NB4 (cell line): ENCODE measurements at regions not wholly inside any gene's neighbourhood (a gene's known extent, or its start where the extent isn't known, plus 50 kb on each side); places are given as distances from the start of the nearest gene placed in this dataset.

Experiments used
- DNase-seq: peaks from one replicate; pipeline ENCODE4 v3.0.0; 2010; ENCODE audit warnings: low read depth
- H3K4me3 ChIP-seq: one replicate; pipeline ENCODE4 v1.5.1; 2011; ENCODE audit warnings: mild to moderate bottlenecking, low read depth, low read length, moderate library complexity
- CTCF ChIP-seq: IDR thresholded peaks from one replicate; pipeline ENCODE4 v1.5.1; 2012; ENCODE audit warnings: low read depth, low read length
- MAX ChIP-seq: IDR thresholded peaks from 2 replicates; pipeline ENCODE4 v1.6.1; 2011; ENCODE audit warnings: low read depth, low read length
- MYC ChIP-seq: IDR thresholded peaks from 2 replicates; pipeline ENCODE4 v1.6.1; 2011; ENCODE audit warnings: low read depth, low read length
- POLR2A ChIP-seq: IDR thresholded peaks from 2 replicates; pipeline ENCODE4 v1.6.1; 2011; ENCODE audit warnings: mild to moderate bottlenecking; ENCODE audit not compliant: insufficient read length; ENCODE audit errors: extremely low read depth

- DNase-seq, result no peak
- no peak overlapping the region for H3K4me3 ChIP-seq
- TF ChIP-seq MYC (no peak), CTCF (no peak), MAX (no peak), POLR2A (no peak)
Observed at GRCh38 chr11:95711945-95712221, 77.7 kb downstream of the FAM76B start.

- DNase-seq, result no peak
- no peak overlapping the region for H3K4me3 ChIP-seq
- TF ChIP-seq POLR2A (no peak), MAX (no peak), MYC (no peak), CTCF (no peak)
Observed at GRCh38 chr11:95711162-95711944, 78.2 kb downstream of the FAM76B start.

- TF ChIP-seq POLR2A (no peak), MYC (no peak)
- no peak overlapping the region for H3K4me3 ChIP-seq
- DNase-seq, result no peak
Observed at GRCh38 chr11:95708681-95709080, 80.9 kb downstream of the FAM76B start.

GRCh38 chr11:95706974-95707387 lies 82.6 kb downstream of the FAM76B start:
- no peak overlapping the region for H3K4me3 ChIP-seq

GRCh38 chr11:95705485-95706124 lies 84.0 kb downstream of the FAM76B start:
- no peak overlapping the region for H3K4me3 ChIP-seq
- peak; percentile 93 for DNase-seq
- TF ChIP-seq CTCF, result peak; percentile 98
- no peak for TF ChIP-seq POLR2A
- 0 out of 2 replicates have a peak, but pooled peaks have one; percentile 62 for TF ChIP-seq MAX
- peak; percentile 57; the same call in 1 of the 2 replicates for TF ChIP-seq MYC

More at GRCh38 chr11:95706974-95707387, 82.6 kb downstream of the FAM76B start:
- DNase-seq, result no peak
- TF ChIP-seq MAX (no peak), CTCF (no peak)

- DNase-seq, result no peak
- H3K4me3 ChIP-seq, result no peak overlapping the region
- TF ChIP-seq MYC (no peak), POLR2A (no peak), CTCF (no peak), MAX (no peak)
Observed at GRCh38 chr11:95704865-95705264, 84.7 kb downstream of the FAM76B start.
